Upper lobe of left lung (tissue), 4 donors: ENCODE measurements at regions not wholly inside any gene's neighbourhood (a gene's known extent, or its start where the extent isn't known, plus 50 kb on each side); places are given as distances from the start of the nearest gene placed in this dataset.

Source experiments
- EP300 ChIP-seq, 4 donors: sonication (generic); formaldehyde crosslinking; IDR thresholded peaks; one replicate each; pipeline ENCODE4 v1.5.1; 2017; ENCODE audit warnings: antibody characterized with exemption in 4 of 4, control low read depth in 2 of 4
- POLR2A ChIP-seq, 4 donors: fragments of 450-650 bp; IDR thresholded peaks; one replicate each; pipeline ENCODE4 v1.5.1; 2016 to 2017; ENCODE audit warnings: antibody characterized with exemption in 4 of 4, mild to moderate bottlenecking in 2 of 4
- POLR2AphosphoS5 ChIP-seq, 2 donors: sonication (generic); formaldehyde crosslinking; IDR thresholded peaks; one replicate each; pipeline ENCODE4 v1.5.1; 2017; ENCODE audit warnings: antibody characterized with exemption in 2 of 2
- TF ChIP-seq, protein P1 (sequence below), 6 experiments: fragments of 450-650 bp in 4 of 6; fragments of 200-600 bp in 2 of 6; sonication (generic) in 2 of 6; IDR thresholded peaks; one replicate each; pipeline ENCODE4 v1.5.1; 2016 to 2019; ENCODE audit warnings: antibody characterized with exemption in 6 of 6

DNA sequence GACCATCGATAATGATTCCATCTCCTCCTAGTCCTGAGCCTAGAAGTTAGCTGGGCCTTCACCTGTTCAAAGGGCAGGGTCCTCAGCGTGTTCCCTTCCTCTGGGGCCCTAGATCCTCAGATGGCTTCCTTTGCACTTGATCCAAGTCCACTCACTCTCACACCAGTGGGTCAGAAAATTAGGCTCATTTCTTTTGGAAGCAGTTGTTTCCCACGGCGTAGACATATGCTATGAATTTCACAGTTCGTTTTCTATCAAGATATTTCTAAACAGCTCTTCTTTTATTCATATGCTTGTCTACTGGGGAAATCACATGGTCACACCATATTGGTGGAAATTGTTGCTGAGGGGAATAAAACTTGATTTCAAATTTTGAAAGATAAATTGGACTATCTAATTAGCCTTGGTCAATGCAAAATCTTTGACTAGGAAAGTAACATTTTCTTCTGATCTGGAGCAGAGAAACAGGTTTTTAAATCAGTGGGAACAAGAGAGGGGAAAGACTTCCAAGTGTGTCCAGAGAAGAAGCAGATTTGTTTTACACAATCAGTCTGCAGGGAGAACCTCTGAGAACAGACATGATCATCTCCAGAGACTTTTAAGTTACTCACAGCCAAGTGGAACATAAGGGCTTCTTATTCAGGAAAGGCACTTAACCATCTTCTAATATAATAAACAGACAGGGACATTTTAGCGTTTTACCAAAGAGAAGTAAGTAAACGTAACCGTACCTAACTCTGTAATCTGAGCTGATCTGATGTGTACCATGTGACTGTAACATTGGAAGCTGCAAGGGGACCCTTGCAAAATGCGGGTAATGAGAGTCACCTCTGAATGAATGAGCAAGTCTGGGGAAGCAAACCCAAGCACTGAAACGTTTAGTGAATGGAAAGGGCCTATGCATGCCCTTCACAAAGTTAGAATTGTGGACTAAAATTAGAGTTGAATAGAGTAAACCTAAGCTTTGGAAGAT, 455.7 kb upstream of the FAT1 start:
- TF ChIP-seq, protein P1, sequence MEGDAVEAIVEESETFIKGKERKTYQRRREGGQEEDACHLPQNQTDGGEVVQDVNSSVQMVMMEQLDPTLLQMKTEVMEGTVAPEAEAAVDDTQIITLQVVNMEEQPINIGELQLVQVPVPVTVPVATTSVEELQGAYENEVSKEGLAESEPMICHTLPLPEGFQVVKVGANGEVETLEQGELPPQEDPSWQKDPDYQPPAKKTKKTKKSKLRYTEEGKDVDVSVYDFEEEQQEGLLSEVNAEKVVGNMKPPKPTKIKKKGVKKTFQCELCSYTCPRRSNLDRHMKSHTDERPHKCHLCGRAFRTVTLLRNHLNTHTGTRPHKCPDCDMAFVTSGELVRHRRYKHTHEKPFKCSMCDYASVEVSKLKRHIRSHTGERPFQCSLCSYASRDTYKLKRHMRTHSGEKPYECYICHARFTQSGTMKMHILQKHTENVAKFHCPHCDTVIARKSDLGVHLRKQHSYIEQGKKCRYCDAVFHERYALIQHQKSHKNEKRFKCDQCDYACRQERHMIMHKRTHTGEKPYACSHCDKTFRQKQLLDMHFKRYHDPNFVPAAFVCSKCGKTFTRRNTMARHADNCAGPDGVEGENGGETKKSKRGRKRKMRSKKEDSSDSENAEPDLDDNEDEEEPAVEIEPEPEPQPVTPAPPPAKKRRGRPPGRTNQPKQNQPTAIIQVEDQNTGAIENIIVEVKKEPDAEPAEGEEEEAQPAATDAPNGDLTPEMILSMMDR (IDR thresholded peaks at IDR 0.05), result no peak
- TF ChIP-seq POLR2A (IDR thresholded peaks at IDR 0.05), result no peak
- no peak for TF ChIP-seq POLR2AphosphoS5 (IDR thresholded peaks at IDR 0.05)
- TF ChIP-seq EP300 (IDR thresholded peaks at IDR 0.05), result no peak
